ENCODE measurements at regions not wholly inside any gene's neighbourhood (a gene's known extent, or its start where the extent isn't known, plus 50 kb on each side); places are given as distances from the start of the nearest gene placed in this dataset.

GRCh38 chr2:164164602-164165001 lies 428.8 kb upstream of the FIGN start:
- H3K4me1 ChIP-seq (replicated peaks), result no peaks in the 10 kb centered on the region
- H3K9me3 ChIP-seq, result no peaks in the 10 kb centered on the region
- TF ChIP-seq POLR2A (IDR thresholded peaks at IDR 0.05), result no peak
- no peak for TF ChIP-seq POLR2AphosphoS5 (IDR thresholded peaks at IDR 0.05)
- no peak for TF ChIP-seq CTCF (IDR thresholded peaks at IDR 0.05)
- WGBS, result 93% methylated on average over 8 of the region's 8 CpGs
- intact Hi-C loops (cut with DNase I), result no loop called here
- no peak overlapping the region for H3K27ac ChIP-seq
- H3K36me3 ChIP-seq, result no peaks in the 10 kb centered on the region
- DNase-seq (ENCODE audit: low spot score), result no peak
- H3K4me3 ChIP-seq, result no peak overlapping the region
- H3K27me3 ChIP-seq (replicated peaks; ENCODE audit: insufficient read depth), result no peaks in the 10 kb centered on the region

- H3K9me3 ChIP-seq, result no peaks in the 10 kb centered on the region
- H3K27me3 ChIP-seq (replicated peaks; ENCODE audit: insufficient read depth), result no peaks in the 10 kb centered on the region
- no peak overlapping the region for H3K4me3 ChIP-seq
- no peak overlapping the region for H3K27ac ChIP-seq
- DNase-seq (ENCODE audit: low spot score), result no peak
- no peaks in the 10 kb centered on the region for H3K36me3 ChIP-seq
- TF ChIP-seq CTCF (IDR thresholded peaks at IDR 0.05) (no peak), POLR2A (IDR thresholded peaks at IDR 0.05) (no peak)
- intact Hi-C loops (cut with DNase I), result no loop called here
- H3K4me1 ChIP-seq (replicated peaks), result no peaks in the 10 kb centered on the region
Observed at GRCh38 chr2:164155558-164155957, 419.8 kb upstream of the FIGN start.

GRCh38 chr2:164151522-164151921 lies 415.7 kb upstream of the FIGN start:
- intact Hi-C loops (cut with DNase I), result no loop called here

GRCh38 chr2:164150604-164151003 lies 414.8 kb upstream of the FIGN start:
- DNase-seq (ENCODE audit: low spot score), result no peak
- Histone ChIP-seq H3K36me3 (no peaks in the 10 kb centered on the region), H3K27ac (no peak overlapping the region), H3K4me3 (no peak overlapping the region), H3K27me3 (replicated peaks; ENCODE audit: insufficient read depth) (no peaks in the 10 kb centered on the region), H3K4me1 (replicated peaks) (no peaks in the 10 kb centered on the region), H3K9me3 (no peaks in the 10 kb centered on the region)
- intact Hi-C loops (cut with DNase I), result no loop called here
- TF ChIP-seq POLR2AphosphoS5 (IDR thresholded peaks at IDR 0.05) (no peak), CTCF (IDR thresholded peaks at IDR 0.05) (no peak), POLR2A (IDR thresholded peaks at IDR 0.05) (no peak)

More at GRCh38 chr2:164151522-164151921, 415.7 kb upstream of the FIGN start:
- H3K4me1 ChIP-seq (replicated peaks), result no peaks in the 10 kb centered on the region
- H3K4me3 ChIP-seq, result no peak overlapping the region
- H3K27me3 ChIP-seq (replicated peaks; ENCODE audit: insufficient read depth), result no peaks in the 10 kb centered on the region
- 47% methylated on average over 5 of the region's 5 CpGs for WGBS
- H3K27ac ChIP-seq, result no peak overlapping the region
- H3K36me3 ChIP-seq, result no peaks in the 10 kb centered on the region
- no peak for DNase-seq (ENCODE audit: low spot score)
- no peak for TF ChIP-seq CTCF (IDR thresholded peaks at IDR 0.05)
- no peak for TF ChIP-seq POLR2A (IDR thresholded peaks at IDR 0.05)
- no peak for TF ChIP-seq POLR2AphosphoS5 (IDR thresholded peaks at IDR 0.05)
- H3K9me3 ChIP-seq, result no peaks in the 10 kb centered on the region

GRCh38 chr2:164146441-164146840 lies 410.6 kb upstream of the FIGN start:
- no peak for DNase-seq (ENCODE audit: low spot score)
- Histone ChIP-seq H3K4me3 (no peak overlapping the region), H3K4me1 (replicated peaks) (no peaks in the 10 kb centered on the region), H3K36me3 (no peaks in the 10 kb centered on the region), H3K27ac (no peak overlapping the region), H3K27me3 (replicated peaks; ENCODE audit: insufficient read depth) (no peaks in the 10 kb centered on the region), H3K9me3 (no peaks in the 10 kb centered on the region)
- TF ChIP-seq POLR2AphosphoS5 (IDR thresholded peaks at IDR 0.05) (no peak), CTCF (IDR thresholded peaks at IDR 0.05) (no peak), POLR2A (IDR thresholded peaks at IDR 0.05) (no peak)
- intact Hi-C loops (cut with DNase I), result no loop called here
